Stimulated activated CD4-positive, alpha-beta T cell treated with anti-CD3 and anti-CD28 coated beads, Interleukin-2, amount 100 ng/mL, for 48 hours (primary cell): ENCODE measurements at regions not wholly inside any gene's neighbourhood (a gene's known extent, or its start where the extent isn't known, plus 50 kb on each side); places are given as distances from the start of the nearest gene placed in this dataset.
"Not testable (repeated sequence)": the region's sequence is repeated elsewhere in the genome, so short reads cannot be mapped to it uniquely, and the experiment has no call there.

ENCODE experiments used
- DNase-seq, 2 donors: peaks; one replicate each; pipeline ENCODE4 v3.0.0-alpha.2; 2020

GRCh38 chr13:100809856-100810255, 135.3 kb upstream of the TMTC4 start:
- no peak for DNase-seq

GRCh38 chr13:100809129-100809390, 134.5 kb upstream of the TMTC4 start:
- no peak for DNase-seq

GRCh38 chr13:100808330-100809128, 133.9 kb upstream of the TMTC4 start:
- DNase-seq = no peak

GRCh38 chr13:100803091-100803490, 128.5 kb upstream of the TMTC4 start:
- no peak for DNase-seq

- no peak for DNase-seq
These were observed 125.8 kb upstream of the TMTC4 start for GRCh38 chr13:100800283-100800875.

- DNase-seq = no peak
These were observed 124.3 kb upstream of the TMTC4 start for GRCh38 chr13:100798739-100799361.

- no peak for DNase-seq
These were observed 123.3 kb upstream of the TMTC4 start for GRCh38 chr13:100797921-100798320.

- no peak for DNase-seq
These were observed 121.9 kb upstream of the TMTC4 start for GRCh38 chr13:100796463-100796862.

GRCh38 chr13:100794575-100794974, 120.0 kb upstream of the TMTC4 start:
- no peak for DNase-seq

- no peak for DNase-seq
These were observed 115.8 kb upstream of the TMTC4 start for GRCh38 chr13:100790405-100790804.

GRCh38 chr13:100789968-100790367, 115.4 kb upstream of the TMTC4 start:
- no peak for DNase-seq

- no peak for DNase-seq
These were observed 114.9 kb upstream of the TMTC4 start for GRCh38 chr13:100789481-100789880.

- DNase-seq = no peak
These were observed 114.4 kb upstream of the TMTC4 start for GRCh38 chr13:100789025-100789424.

- DNase-seq = no peak
These were observed 113.9 kb upstream of the TMTC4 start for GRCh38 chr13:100788540-100788939.

- no peak for DNase-seq
These were observed 113.3 kb upstream of the TMTC4 start for GRCh38 chr13:100787899-100788298.

- not testable (repeated sequence) for DNase-seq
These were observed 102.1 kb upstream of the TMTC4 start for GRCh38 chr13:100776686-100777085.

GRCh38 chr13:100773923-100774663, 99.5 kb upstream of the TMTC4 start:
- no peak for DNase-seq

- no peak for DNase-seq
These were observed 98.8 kb upstream of the TMTC4 start for GRCh38 chr13:100773429-100773828.

GRCh38 chr13:100767192-100767591, 92.6 kb upstream of the TMTC4 start:
- no peak for DNase-seq

GRCh38 chr13:100766570-100766969, 92.0 kb upstream of the TMTC4 start:
- DNase-seq = not testable (repeated sequence)

GRCh38 chr13:100764937-100765336, 90.3 kb upstream of the TMTC4 start:
- DNase-seq = no peak

GRCh38 chr13:100762126-100762525, 87.5 kb upstream of the TMTC4 start:
- not testable (repeated sequence) for DNase-seq

- DNase-seq = no peak
These were observed 81.3 kb upstream of the TMTC4 start for GRCh38 chr13:100755891-100756290.

GRCh38 chr13:100754459-100754858, 79.9 kb upstream of the TMTC4 start:
- no peak for DNase-seq
